ENCODE measurements at regions not wholly inside any gene's neighbourhood (a gene's known extent, or its start where the extent isn't known, plus 50 kb on each side); places are given as distances from the start of the nearest gene placed in this dataset.

GRCh38 chr3:190989218-190989617 is 126.7 kb upstream of the GMNC start:
- TF ChIP-seq, protein P1, sequence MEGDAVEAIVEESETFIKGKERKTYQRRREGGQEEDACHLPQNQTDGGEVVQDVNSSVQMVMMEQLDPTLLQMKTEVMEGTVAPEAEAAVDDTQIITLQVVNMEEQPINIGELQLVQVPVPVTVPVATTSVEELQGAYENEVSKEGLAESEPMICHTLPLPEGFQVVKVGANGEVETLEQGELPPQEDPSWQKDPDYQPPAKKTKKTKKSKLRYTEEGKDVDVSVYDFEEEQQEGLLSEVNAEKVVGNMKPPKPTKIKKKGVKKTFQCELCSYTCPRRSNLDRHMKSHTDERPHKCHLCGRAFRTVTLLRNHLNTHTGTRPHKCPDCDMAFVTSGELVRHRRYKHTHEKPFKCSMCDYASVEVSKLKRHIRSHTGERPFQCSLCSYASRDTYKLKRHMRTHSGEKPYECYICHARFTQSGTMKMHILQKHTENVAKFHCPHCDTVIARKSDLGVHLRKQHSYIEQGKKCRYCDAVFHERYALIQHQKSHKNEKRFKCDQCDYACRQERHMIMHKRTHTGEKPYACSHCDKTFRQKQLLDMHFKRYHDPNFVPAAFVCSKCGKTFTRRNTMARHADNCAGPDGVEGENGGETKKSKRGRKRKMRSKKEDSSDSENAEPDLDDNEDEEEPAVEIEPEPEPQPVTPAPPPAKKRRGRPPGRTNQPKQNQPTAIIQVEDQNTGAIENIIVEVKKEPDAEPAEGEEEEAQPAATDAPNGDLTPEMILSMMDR (conservative IDR thresholded peaks at IDR 0.05; ENCODE audit: low read length): no peak
- TF ChIP-seq EZH2phosphoT487 (IDR thresholded peaks at IDR 0.05; ENCODE audit: borderline replicate concordance, low read depth, low read length): no peak
